B cell (primary cell): ENCODE measurements at regions not wholly inside any gene's neighbourhood (a gene's known extent, or its start where the extent isn't known, plus 50 kb on each side); places are given as distances from the start of the nearest gene placed in this dataset.

ENCODE experiments used
- ATAC-seq: fragments of 200-7000 bp; cut with Tn5 transposase; one replicate; pipeline ENCODE4 v1.10.0; 2021; ENCODE audit warnings: low read depth, mild to moderate bottlenecking, moderate number of reproducible peaks, moderate library complexity
- CTCF ChIA-PET: fragments of 350-600 bp; sonication (Branson Sonifier 250); formaldehyde crosslinking; loops from one replicate; lab custom pipeline; 2021; ENCODE audit warnings: antibody characterized with exemption, inconsistent platforms; lab: Charles Lee
- POLR2A ChIA-PET: fragments of 350-600 bp; sonication (Branson Sonifier 250); formaldehyde crosslinking; loops from one replicate; lab custom pipeline; 2021; ENCODE audit warnings: antibody characterized with exemption; lab: Charles Lee
- DNase-seq: peaks from one replicate; pipeline ENCODE4 v3.0.0; 2013
- H2AFZ ChIP-seq: 2 replicates; pipeline ENCODE4 v1.6.1; 2012; ENCODE audit warnings: mild to moderate bottlenecking, low read depth, low read length; ENCODE audit not compliant: insufficient read depth, poor library complexity, severe bottlenecking
- H3K27ac ChIP-seq, 2 donors: 1 replicate in 1 of 2; 2 replicates in 1 of 2; pipeline ENCODE4 v1.5.1; 2012 to 2013; ENCODE audit warnings: low read length in 2 of 2, mild to moderate bottlenecking in 2 of 2, moderate library complexity in 1 of 2
- H3K27me3 ChIP-seq, 4 experiments: fragments of 200-600 bp in 1 of 4; sonication (generic) in 1 of 4; replicated peaks in 1 of 4; 1 replicate in 2 of 4; 2 replicates in 2 of 4; pipeline versions ENCODE4 v1.6.1 to v1.7.0; 2013 to 2016; ENCODE audit warnings: low read length in 3 of 4, mild to moderate bottlenecking in 2 of 4, mixed read lengths in 1 of 4, moderate library complexity in 1 of 4; ENCODE audit not compliant: insufficient read depth in 4 of 4, control insufficient read depth in 3 of 4; ENCODE audit errors: control extremely low read depth in 1 of 4
- H3K36me3 ChIP-seq, 2 experiments: replicated peaks in 1 of 2; 1 replicate in 1 of 2; 2 replicates in 1 of 2; pipeline versions ENCODE4 v1.6.1 to v1.7.1; 2013; ENCODE audit warnings: low read length in 1 of 2; ENCODE audit not compliant: insufficient read depth in 2 of 2, control insufficient read depth in 1 of 2; ENCODE audit errors: control extremely low read depth in 1 of 2, extremely low read depth in 1 of 2
- H3K4me1 ChIP-seq, 2 donors: fragments of 200-600 bp in 1 of 2; sonication (generic) in 1 of 2; 1 replicate in 1 of 2; 2 replicates in 1 of 2; pipeline versions ENCODE4 v1.5.1 to v1.6.1; 2013 to 2017; ENCODE audit warnings: low read length in 2 of 2; ENCODE audit not compliant: control insufficient read depth in 2 of 2, insufficient read depth in 2 of 2
- H3K4me2 ChIP-seq: replicated peaks from 2 replicates; pipeline ENCODE3; 2012; ENCODE audit warnings: mild to moderate bottlenecking, low read depth, low read length; ENCODE audit not compliant: poor library complexity, severe bottlenecking
- H3K4me3 ChIP-seq, 5 experiments: fragments of 200-600 bp in 1 of 5; sonication (generic) in 1 of 5; 1 replicate in 3 of 5; 2 replicates in 2 of 5; pipeline versions ENCODE4 v1.5.1 to v1.7.0; 2011 to 2016; ENCODE audit warnings: low read length in 4 of 5, mild to moderate bottlenecking in 4 of 5, low read depth in 2 of 5, control low read depth in 1 of 5, moderate library complexity in 1 of 5; ENCODE audit not compliant: insufficient read depth in 1 of 5; ENCODE audit errors: control extremely low read depth in 1 of 5, extremely low read depth in 1 of 5
- H3K79me2 ChIP-seq: fragments of 200-600 bp; sonication (generic); one replicate; pipeline ENCODE4 v1.6.0; 2016; ENCODE audit warnings: low read length; ENCODE audit not compliant: control insufficient read depth, insufficient read depth
- H3K9ac ChIP-seq: fragments of 200-600 bp; sonication (generic); 2 replicates; pipeline ENCODE4 v1.6.1; 2017; ENCODE audit warnings: mild to moderate bottlenecking, low read length, moderate library complexity
- H3K9me3 ChIP-seq, 3 donors: one replicate each; pipeline versions ENCODE4 v1.6.1 to v1.7.1; 2013; ENCODE audit warnings: low read length in 2 of 3; ENCODE audit not compliant: control insufficient read depth in 2 of 3, insufficient read depth in 1 of 3; ENCODE audit errors: control extremely low read depth in 1 of 3
- H4K20me1 ChIP-seq: 2 replicates; pipeline ENCODE4 v1.6.0; 2012; ENCODE audit warnings: mild to moderate bottlenecking, low read length; ENCODE audit not compliant: insufficient read depth, control insufficient read depth, poor library complexity, severe bottlenecking
- H3K27ac Mint-ChIP-seq: one replicate; pipeline ENCODE4 v1.8.0; 2021; ENCODE audit warnings: mixed read lengths
- H3K27me3 Mint-ChIP-seq: one replicate; pipeline ENCODE4 v1.8.0; 2021; ENCODE audit warnings: mixed read lengths
- H3K4me1 Mint-ChIP-seq: one replicate; pipeline ENCODE4 v1.8.0; 2021; ENCODE audit warnings: mixed read lengths
- H3K4me3 Mint-ChIP-seq: one replicate; pipeline ENCODE4 v1.8.0; 2021; ENCODE audit warnings: mixed read lengths
- H3K9me3 Mint-ChIP-seq: one replicate; pipeline ENCODE4 v1.8.0; 2022; ENCODE audit warnings: mixed read lengths; ENCODE audit not compliant: insufficient read depth
- EZH2 ChIP-seq: IDR thresholded peaks from 2 replicates; pipeline ENCODE4 v1.6.1; 2012; ENCODE audit warnings: borderline replicate concordance, low read depth, mild to moderate bottlenecking, moderate library complexity, low read length; ENCODE audit not compliant: insufficient read depth, poor library complexity, severe bottlenecking
- WGBS: methylation state at CpG from one replicate; pipeline ENCODE4 v1.1.5; 2013; ENCODE audit warnings: missing lambda C conversion rate; ENCODE audit not compliant: insufficient coverage; 5-methylcytosine and 5-hydroxymethylcytosine counted together
- intact Hi-C: fragments of 100-400 bp; cut with micrococcal nuclease; formaldehyde crosslinking; loops from one replicate; pipeline ENCODE4 v1.10.0; 2022
- TF ChIP-seq, protein P1 (sequence below): fragments of 200-600 bp; IDR thresholded peaks from one replicate; pipeline ENCODE4 v1.8.0; 2022; ENCODE audit warnings: antibody characterized with exemption, mild to moderate bottlenecking

DNA sequence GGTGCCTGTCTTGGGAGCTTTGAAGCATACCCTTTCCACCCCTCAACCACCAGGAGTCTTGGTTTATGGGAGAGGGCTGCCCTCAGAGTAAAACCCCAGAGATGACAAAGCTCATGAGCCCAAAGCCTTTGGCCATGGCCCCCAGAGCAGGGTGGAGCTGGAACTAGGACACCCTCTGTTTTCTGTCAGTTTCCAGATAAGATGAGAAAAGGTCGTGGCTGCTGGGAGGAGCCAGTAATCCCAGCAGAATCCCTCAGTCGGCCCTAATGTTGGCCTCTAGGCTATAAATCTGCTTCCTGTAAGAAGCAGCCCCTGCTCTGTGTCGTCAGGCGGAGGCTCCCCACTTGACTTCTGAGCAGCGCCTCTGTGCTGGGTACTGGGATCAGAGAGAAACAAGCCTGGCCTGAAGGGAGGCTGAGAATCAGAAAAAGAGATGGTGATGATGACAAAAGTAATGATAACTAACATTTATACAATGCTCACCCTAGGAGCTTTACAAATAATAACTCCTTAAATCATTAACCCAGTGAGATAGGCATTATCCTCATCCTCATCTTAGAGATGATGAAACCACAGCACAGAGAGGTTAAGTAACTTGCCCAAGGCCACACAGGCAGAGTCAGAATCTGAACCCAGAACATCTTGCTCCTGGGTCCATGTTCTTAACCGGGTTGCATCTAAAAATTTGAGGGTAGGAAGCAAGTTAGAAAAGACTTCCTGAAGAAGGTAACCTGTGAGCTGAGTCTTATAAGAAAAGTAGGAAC is 471.4 kb downstream of the SOX6 start:
- intact Hi-C loops: no loop called here
- no peaks in the 10 kb centered on the region for H3K36me3 ChIP-seq
- H4K20me1 ChIP-seq: no peaks in the 10 kb centered on the region
- POLR2A ChIA-PET: no interaction called here
- Mint-ChIP-seq H3K4me3 (no peak overlapping the region), H3K27ac (no peak overlapping the region), H3K4me1 (no peaks in the 10 kb centered on the region), H3K27me3 (peaks cover 4% of the 10 kb centered on the region), H3K9me3 (no peaks in the 10 kb centered on the region)
- H2AFZ ChIP-seq: no peak overlapping the region
- H3K27ac ChIP-seq: no peak overlapping the region
- ATAC-seq: no peak
- CTCF ChIA-PET: no interaction called here
- H3K4me2 ChIP-seq: no peak overlapping the region
- TF ChIP-seq EZH2: no peak
- TF ChIP-seq, protein P1, sequence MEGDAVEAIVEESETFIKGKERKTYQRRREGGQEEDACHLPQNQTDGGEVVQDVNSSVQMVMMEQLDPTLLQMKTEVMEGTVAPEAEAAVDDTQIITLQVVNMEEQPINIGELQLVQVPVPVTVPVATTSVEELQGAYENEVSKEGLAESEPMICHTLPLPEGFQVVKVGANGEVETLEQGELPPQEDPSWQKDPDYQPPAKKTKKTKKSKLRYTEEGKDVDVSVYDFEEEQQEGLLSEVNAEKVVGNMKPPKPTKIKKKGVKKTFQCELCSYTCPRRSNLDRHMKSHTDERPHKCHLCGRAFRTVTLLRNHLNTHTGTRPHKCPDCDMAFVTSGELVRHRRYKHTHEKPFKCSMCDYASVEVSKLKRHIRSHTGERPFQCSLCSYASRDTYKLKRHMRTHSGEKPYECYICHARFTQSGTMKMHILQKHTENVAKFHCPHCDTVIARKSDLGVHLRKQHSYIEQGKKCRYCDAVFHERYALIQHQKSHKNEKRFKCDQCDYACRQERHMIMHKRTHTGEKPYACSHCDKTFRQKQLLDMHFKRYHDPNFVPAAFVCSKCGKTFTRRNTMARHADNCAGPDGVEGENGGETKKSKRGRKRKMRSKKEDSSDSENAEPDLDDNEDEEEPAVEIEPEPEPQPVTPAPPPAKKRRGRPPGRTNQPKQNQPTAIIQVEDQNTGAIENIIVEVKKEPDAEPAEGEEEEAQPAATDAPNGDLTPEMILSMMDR: no peak
- no peaks in the 10 kb centered on the region for H3K4me1 ChIP-seq
- H3K4me3 ChIP-seq: no peak overlapping the region
- no peak overlapping the region for H3K9ac ChIP-seq
- no peak for DNase-seq
- WGBS: 78% methylated on average over 3 of the region's 6 CpGs
- no peaks in the 10 kb centered on the region for H3K79me2 ChIP-seq
- H3K9me3 ChIP-seq: no peaks in the 10 kb centered on the region
- H3K27me3 ChIP-seq: no peaks in the 10 kb centered on the region

DNA sequence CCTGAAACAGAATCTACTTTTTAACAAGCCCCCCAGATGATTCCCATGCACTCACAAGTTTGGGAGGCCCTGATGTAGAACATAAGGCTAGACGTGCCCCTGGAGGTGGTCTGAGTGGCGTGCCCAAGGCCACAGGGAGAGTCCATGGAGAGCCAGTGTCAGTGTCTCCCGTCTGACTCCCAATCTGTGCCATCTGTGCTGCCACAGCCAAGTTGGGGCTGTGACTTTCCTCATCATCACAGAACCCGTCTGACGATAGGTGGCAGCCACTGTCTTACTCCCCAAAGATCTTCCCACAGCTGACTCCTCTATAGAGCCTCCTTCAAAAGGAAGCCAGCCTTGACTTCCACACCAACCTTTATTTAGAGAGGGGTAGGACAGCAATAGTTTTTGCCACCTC is 470.5 kb downstream of the SOX6 start:
- H3K4me3 Mint-ChIP-seq: no peak overlapping the region
- Histone ChIP-seq H3K9me3 (no peaks in the 10 kb centered on the region), H3K4me1 (no peaks in the 10 kb centered on the region), H2AFZ (no peak overlapping the region), H3K4me3 (no peak overlapping the region), H3K27me3 (no peaks in the 10 kb centered on the region), H4K20me1 (no peaks in the 10 kb centered on the region), H3K9ac (no peak overlapping the region), H3K79me2 (no peaks in the 10 kb centered on the region), H3K36me3 (no peaks in the 10 kb centered on the region), H3K27ac (no peak overlapping the region), H3K4me2 (no peak overlapping the region)
- DNase-seq (no peak), ATAC-seq (no peak)
- no peaks in the 10 kb centered on the region for H3K9me3 Mint-ChIP-seq
- WGBS: 90% methylated on average over 5 of the region's 5 CpGs
- ChIA-PET CTCF (no interaction called here), POLR2A (no interaction called here)
- intact Hi-C loops: no loop called here
- H3K27ac Mint-ChIP-seq: no peak overlapping the region
- peaks cover 4% of the 10 kb centered on the region for H3K27me3 Mint-ChIP-seq
- TF ChIP-seq, protein P1: no peak
- no peak for TF ChIP-seq EZH2
- H3K4me1 Mint-ChIP-seq: no peaks in the 10 kb centered on the region
